Lung (tissue), 11 donors: ENCODE measurements at regions not wholly inside any gene's neighbourhood (a gene's known extent, or its start where the extent isn't known, plus 50 kb on each side); places are given as distances from the start of the nearest gene placed in this dataset.

Source experiments
- ATAC-seq: fragments of 200-7000 bp; cut with Tn5 transposase; one replicate; pipeline ENCODE4 v1.9.1; 2020; ENCODE audit warnings: moderate number of reproducible peaks; ENCODE audit not compliant: insufficient read depth, low FRiP score
- DNase-seq, 3 donors: peaks; one replicate each; pipeline ENCODE4 v3.0.0-alpha.2; 2013 to 2017
- H3K27ac ChIP-seq, 2 donors: one replicate each; pipeline ENCODE4 v1.5.1; 2013; ENCODE audit warnings: mild to moderate bottlenecking in 2 of 2, moderate library complexity in 2 of 2, control low read depth in 1 of 2, inconsistent platforms in 1 of 2, low read depth in 1 of 2, low read length in 1 of 2
- H3K27me3 ChIP-seq, 3 donors: one replicate each; pipeline ENCODE4 v1.5.1; 2013; ENCODE audit warnings: low read length in 2 of 3; ENCODE audit not compliant: control insufficient read depth in 3 of 3, insufficient read depth in 3 of 3
- H3K36me3 ChIP-seq, 4 donors: one replicate each; pipeline ENCODE4 v1.5.1; 2013; ENCODE audit warnings: low read length in 4 of 4, mild to moderate bottlenecking in 1 of 4, moderate library complexity in 1 of 4; ENCODE audit not compliant: control insufficient read depth in 4 of 4, insufficient read depth in 4 of 4
- H3K4me1 ChIP-seq, 5 donors: one replicate each; pipeline ENCODE4 v1.5.1; 2013; ENCODE audit warnings: low read length in 5 of 5, mild to moderate bottlenecking in 2 of 5, moderate library complexity in 1 of 5; ENCODE audit not compliant: control insufficient read depth in 5 of 5, insufficient read depth in 5 of 5
- H3K4me3 ChIP-seq: one replicate; pipeline ENCODE4 v1.5.1; 2013; ENCODE audit warnings: mild to moderate bottlenecking, control low read depth, moderate library complexity
- H3K9ac ChIP-seq, 2 donors: one replicate each; pipeline ENCODE4 v1.5.1; 2013; ENCODE audit warnings: low read length in 2 of 2, control low read depth in 1 of 2; ENCODE audit not compliant: insufficient read depth in 1 of 2
- H3K9me3 ChIP-seq, 4 donors: one replicate each; pipeline ENCODE4 v1.5.1; 2013; ENCODE audit warnings: low read length in 3 of 4, mild to moderate bottlenecking in 1 of 4, moderate library complexity in 1 of 4; ENCODE audit not compliant: control insufficient read depth in 4 of 4, insufficient read depth in 3 of 4
- CTCF ChIP-seq: IDR thresholded peaks from 2 replicates; pipeline ENCODE4 v1.5.1; 2012; ENCODE audit warnings: mild to moderate bottlenecking; ENCODE audit errors: control extremely low read depth, extremely low read depth
- WGBS, 2 donors: extraction: QIAGEN DNeasy Blood & Tissue Kit; methylation state at CpG; one replicate each; pipeline ENCODE4 v1.1.7; 2013; 5-methylcytosine and 5-hydroxymethylcytosine counted together
- donor health status: control.
- donor health status: control.
- donor health status: Bipolar disorder and iron deficiency.
- donor health status: healthy.
- donor health status: DM: yes; HTN: yes; CAD: no.

- no peak overlapping the region for H3K27ac ChIP-seq
- no peak overlapping the region for H3K9ac ChIP-seq
- no peak for ATAC-seq
- no peaks in the 10 kb centered on the region for H3K36me3 ChIP-seq
- peaks cover 0 to 3% (median 0%) of the 10 kb centered on the region in 5 donors for H3K4me1 ChIP-seq
- WGBS, 2 donors, result 77 to 80% methylated on average over 2 of the region's 2 CpGs
- H3K9me3 ChIP-seq, result no peaks in the 10 kb centered on the region
- TF ChIP-seq CTCF, result no peak
- no peak overlapping the region for H3K4me3 ChIP-seq
- DNase-seq, result no peak
- H3K27me3 ChIP-seq, result no peaks in the 10 kb centered on the region
Measured at GRCh38 chr3:25096536-25096935, 331.5 kb upstream of the RARB start.

GRCh38 chr3:25097023-25097422, 331.0 kb upstream of the RARB start:
- no peak overlapping the region for H3K27ac ChIP-seq
- no peak overlapping the region for H3K9ac ChIP-seq
- no peak for TF ChIP-seq CTCF
- ATAC-seq, result no peak
- H3K4me3 ChIP-seq, result no peak overlapping the region
- WGBS, 2 donors, result 92 to 94% methylated on average over 3 of the region's 3 CpGs
- no peaks in the 10 kb centered on the region for H3K9me3 ChIP-seq
- H3K27me3 ChIP-seq, result no peaks in the 10 kb centered on the region
- no peaks in the 10 kb centered on the region for H3K36me3 ChIP-seq
- no peaks in the 10 kb centered on the region for H3K4me1 ChIP-seq
- DNase-seq, result no peak

- DNase-seq (no peak), ATAC-seq (no peak)
- TF ChIP-seq CTCF, result no peak
- Histone ChIP-seq H3K4me3 (no peak overlapping the region), H3K27me3 (no peaks in the 10 kb centered on the region), H3K4me1 (no peaks in the 10 kb centered on the region), H3K9ac (no peak overlapping the region), H3K9me3 (no peaks in the 10 kb centered on the region), H3K27ac (no peak overlapping the region), H3K36me3 (no peaks in the 10 kb centered on the region)
- WGBS, 2 donors, result 85 to 89% methylated on average over 9 of the region's 9 CpGs
Measured at GRCh38 chr3:25099666-25100065, 328.4 kb upstream of the RARB start.

GRCh38 chr3:25103391-25103790, 324.7 kb upstream of the RARB start:
- Histone ChIP-seq H3K27me3 (no peaks in the 10 kb centered on the region), H3K36me3 (no peaks in the 10 kb centered on the region), H3K4me1 (no peaks in the 10 kb centered on the region), H3K4me3 (no peak overlapping the region), H3K9ac (no peak overlapping the region), H3K27ac (no peak overlapping the region), H3K9me3 (no peaks in the 10 kb centered on the region)
- ATAC-seq (no peak), DNase-seq (no peak)
- WGBS, 2 donors, result 84 to 87% methylated on average over 3 of the region's 3 CpGs
- no peak for TF ChIP-seq CTCF
